ENCODE measurements at regions not wholly inside any gene's neighbourhood (a gene's known extent, or its start where the extent isn't known, plus 50 kb on each side); places are given as distances from the start of the nearest gene placed in this dataset.

DNA sequence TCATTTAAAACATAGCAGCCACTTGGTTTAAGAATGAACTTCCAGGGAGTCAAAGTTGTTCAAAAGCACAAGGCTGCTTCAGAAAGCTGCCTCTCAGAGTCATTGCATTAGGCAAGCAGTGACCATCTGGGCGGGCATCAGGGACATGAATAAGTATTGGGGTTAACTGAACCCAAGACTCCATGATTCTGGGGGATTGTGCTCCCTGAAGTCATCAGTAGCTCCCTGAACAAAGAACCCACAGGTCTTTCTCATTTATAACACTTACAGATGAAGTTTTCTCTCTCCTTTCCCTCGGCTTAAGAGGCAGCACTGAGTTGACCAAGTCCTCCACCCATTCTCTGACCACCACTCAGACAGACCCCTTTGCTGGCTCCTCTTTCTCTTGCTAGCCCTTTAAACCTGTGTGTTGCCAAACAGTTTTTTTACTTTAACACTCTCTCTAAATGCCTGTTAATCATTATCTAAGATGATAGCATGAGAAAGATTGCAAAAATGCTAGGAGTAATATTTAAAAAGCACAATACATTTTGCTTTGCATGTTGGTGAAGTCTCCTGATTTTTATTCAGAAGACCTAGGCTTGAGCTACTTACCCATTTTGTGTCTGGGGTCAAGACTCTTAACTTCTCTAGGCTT lies 77.0 kb upstream of the ARHGAP29 start:
- Mint-ChIP-seq H3K4me1 (peaks cover 13% of the 10 kb centered on the region), H3K4me3 (no peak overlapping the region), H3K27ac (no peak overlapping the region), H3K36me3 (ENCODE audit: low read depth) (no peaks in the 10 kb centered on the region), H3K27me3 (ENCODE audit: low read depth, poor library complexity) (no peaks in the 10 kb centered on the region), H3K9me3 (no peaks in the 10 kb centered on the region)
- DNase-seq, result no peak
- TF ChIP-seq, protein P1, sequence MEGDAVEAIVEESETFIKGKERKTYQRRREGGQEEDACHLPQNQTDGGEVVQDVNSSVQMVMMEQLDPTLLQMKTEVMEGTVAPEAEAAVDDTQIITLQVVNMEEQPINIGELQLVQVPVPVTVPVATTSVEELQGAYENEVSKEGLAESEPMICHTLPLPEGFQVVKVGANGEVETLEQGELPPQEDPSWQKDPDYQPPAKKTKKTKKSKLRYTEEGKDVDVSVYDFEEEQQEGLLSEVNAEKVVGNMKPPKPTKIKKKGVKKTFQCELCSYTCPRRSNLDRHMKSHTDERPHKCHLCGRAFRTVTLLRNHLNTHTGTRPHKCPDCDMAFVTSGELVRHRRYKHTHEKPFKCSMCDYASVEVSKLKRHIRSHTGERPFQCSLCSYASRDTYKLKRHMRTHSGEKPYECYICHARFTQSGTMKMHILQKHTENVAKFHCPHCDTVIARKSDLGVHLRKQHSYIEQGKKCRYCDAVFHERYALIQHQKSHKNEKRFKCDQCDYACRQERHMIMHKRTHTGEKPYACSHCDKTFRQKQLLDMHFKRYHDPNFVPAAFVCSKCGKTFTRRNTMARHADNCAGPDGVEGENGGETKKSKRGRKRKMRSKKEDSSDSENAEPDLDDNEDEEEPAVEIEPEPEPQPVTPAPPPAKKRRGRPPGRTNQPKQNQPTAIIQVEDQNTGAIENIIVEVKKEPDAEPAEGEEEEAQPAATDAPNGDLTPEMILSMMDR (IDR thresholded peaks at IDR 0.05), result no peak

DNA sequence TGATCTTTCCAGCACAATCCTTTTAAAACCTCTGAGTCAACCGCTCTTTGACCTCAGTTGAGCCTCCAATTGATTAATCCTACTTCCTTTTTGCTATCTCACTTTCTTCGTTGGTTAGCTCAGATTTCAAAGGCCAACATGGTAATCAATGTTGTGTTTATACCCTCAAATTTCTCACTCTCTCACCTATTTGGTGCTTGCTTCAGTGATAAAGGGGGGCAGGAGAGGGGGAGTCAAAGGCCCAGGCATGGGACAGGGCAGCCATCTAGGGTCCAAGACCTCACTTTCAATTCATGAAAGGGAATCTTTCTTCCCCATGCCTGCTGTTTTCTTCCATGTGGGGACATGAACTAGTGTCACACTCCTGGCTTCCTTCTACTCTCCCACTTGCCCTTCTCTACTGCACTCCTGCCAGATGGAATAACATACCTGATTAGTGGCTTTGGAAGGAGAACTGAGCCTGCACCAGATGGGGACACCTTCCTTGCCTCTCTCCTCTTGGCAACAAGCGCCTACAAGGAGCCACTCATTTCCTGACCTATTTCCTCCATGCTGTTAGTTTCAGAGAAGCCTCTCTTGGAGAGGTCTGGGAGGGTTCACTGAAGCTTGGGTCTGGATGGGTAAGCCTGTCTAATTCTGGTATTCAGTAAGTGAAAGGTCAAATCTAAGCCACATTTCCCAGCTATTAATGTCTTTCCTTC lies 73.3 kb upstream of the ARHGAP29 start:
- DNase-seq, result no peak
- no peak overlapping the region for H3K27ac Mint-ChIP-seq
- H3K4me1 Mint-ChIP-seq, result peaks cover 6% of the 10 kb centered on the region
- H3K9me3 Mint-ChIP-seq, result no peaks in the 10 kb centered on the region
- H3K27me3 Mint-ChIP-seq (ENCODE audit: low read depth, poor library complexity), result no peaks in the 10 kb centered on the region
- TF ChIP-seq, protein P1 (IDR thresholded peaks at IDR 0.05), result no peak
- H3K4me3 Mint-ChIP-seq, result no peak overlapping the region
- no peaks in the 10 kb centered on the region for H3K36me3 Mint-ChIP-seq (ENCODE audit: low read depth)

DNA sequence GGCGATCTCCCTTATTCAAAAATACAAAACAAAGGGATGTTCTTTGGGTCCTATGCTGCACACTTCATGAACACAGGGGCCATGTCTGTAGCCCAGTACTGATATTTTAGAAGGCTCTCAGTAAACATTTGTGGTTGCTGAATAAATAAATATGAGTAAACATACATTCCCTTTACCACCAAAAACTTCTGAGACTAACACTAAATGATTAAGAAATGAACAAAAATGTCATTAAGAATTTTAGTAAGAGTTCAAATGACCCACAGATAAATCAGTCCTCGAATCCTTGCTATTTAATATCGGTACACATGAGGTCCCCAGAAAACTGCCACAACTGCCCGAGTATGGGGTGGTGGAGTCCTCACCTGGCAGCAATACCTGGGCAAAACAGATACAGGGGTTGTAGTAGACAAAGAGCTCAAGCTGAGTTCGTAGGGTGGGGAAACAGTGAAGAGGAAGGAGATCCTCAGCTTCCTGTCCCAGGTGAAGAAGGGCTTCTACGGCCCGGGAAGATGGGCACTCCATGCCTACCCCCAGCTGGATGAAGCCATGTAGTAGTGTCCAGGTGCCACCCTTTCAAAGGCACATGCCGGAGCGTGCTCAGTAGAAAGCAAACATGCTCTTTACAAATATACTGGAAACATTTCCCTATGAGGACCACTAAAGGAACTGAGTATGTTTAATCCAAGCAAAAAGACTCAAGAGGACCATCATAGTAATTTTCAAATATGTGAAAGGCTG lies 72.6 kb upstream of the ARHGAP29 start:
- Mint-ChIP-seq H3K27me3 (ENCODE audit: low read depth, poor library complexity) (no peaks in the 10 kb centered on the region), H3K36me3 (ENCODE audit: low read depth) (no peaks in the 10 kb centered on the region), H3K4me1 (peaks cover 5% of the 10 kb centered on the region), H3K4me3 (no peak overlapping the region), H3K9me3 (no peaks in the 10 kb centered on the region), H3K27ac (no peak overlapping the region)
- no peak for DNase-seq
- TF ChIP-seq, protein P1 (IDR thresholded peaks at IDR 0.05), result no peak

DNA sequence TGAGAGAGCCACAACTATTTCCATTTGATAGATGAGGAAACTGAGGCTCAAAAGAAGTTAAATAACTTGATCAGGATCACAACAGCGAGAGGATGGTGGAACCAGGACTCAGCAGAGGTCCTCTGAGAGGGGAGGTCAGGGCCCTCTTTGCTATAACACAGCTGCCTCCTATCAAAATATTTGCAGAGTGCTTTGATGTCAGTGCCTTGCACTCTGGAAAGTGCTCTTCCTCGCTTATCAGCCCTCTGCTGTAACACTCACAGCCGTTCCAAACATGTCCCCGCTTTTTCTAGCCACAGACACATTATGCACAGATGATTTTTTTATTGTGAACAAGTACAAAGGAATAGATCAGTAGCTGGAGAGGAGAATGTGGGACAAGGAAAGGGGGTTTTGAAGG lies 71.8 kb upstream of the ARHGAP29 start:
- TF ChIP-seq, protein P1 (IDR thresholded peaks at IDR 0.05), result no peak
- H3K9me3 Mint-ChIP-seq, result no peaks in the 10 kb centered on the region
- H3K36me3 Mint-ChIP-seq (ENCODE audit: low read depth), result no peaks in the 10 kb centered on the region
- H3K27me3 Mint-ChIP-seq (ENCODE audit: low read depth, poor library complexity), result no peaks in the 10 kb centered on the region
- H3K27ac Mint-ChIP-seq, result no peak overlapping the region
- H3K4me3 Mint-ChIP-seq, result no peak overlapping the region
- H3K4me1 Mint-ChIP-seq, result peaks cover 5% of the 10 kb centered on the region
- DNase-seq, result no peak

DNA sequence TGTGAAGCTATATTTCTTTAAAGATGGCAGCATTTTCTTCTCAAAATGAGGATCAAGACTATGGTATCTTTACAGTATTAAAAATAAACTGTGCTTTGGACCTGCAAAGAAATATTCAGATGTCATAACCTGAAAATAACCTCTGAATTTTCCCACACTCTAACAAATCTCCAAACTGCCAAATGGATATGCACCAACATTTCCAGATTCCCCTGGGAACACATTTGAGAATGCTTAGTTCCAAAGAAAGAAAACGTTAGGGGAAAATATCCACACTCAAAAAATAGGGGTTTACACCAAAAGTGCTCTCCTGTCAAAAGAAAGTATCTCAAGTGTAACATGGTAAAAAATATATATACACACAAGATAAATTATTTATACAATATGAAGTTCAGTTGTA lies 69.1 kb upstream of the ARHGAP29 start:
- TF ChIP-seq, protein P1 (IDR thresholded peaks at IDR 0.05), result no peak
- no peaks in the 10 kb centered on the region for H3K9me3 Mint-ChIP-seq
- no peaks in the 10 kb centered on the region for H3K27me3 Mint-ChIP-seq (ENCODE audit: low read depth, poor library complexity)
- no peaks in the 10 kb centered on the region for H3K36me3 Mint-ChIP-seq (ENCODE audit: low read depth)
- H3K4me1 Mint-ChIP-seq, result peaks cover 5% of the 10 kb centered on the region
- H3K27ac Mint-ChIP-seq, result no peak overlapping the region
- no peak overlapping the region for H3K4me3 Mint-ChIP-seq
- DNase-seq, result no peak

All from nephron progenitor cell (in vitro differentiated cells).